ENCODE measurements at regions not wholly inside any gene's neighbourhood (a gene's known extent, or its start where the extent isn't known, plus 50 kb on each side); places are given as distances from the start of the nearest gene placed in this dataset.
A peak's percentile ranks its signal among the peaks of the same experiment; 100 is the strongest.

DNA sequence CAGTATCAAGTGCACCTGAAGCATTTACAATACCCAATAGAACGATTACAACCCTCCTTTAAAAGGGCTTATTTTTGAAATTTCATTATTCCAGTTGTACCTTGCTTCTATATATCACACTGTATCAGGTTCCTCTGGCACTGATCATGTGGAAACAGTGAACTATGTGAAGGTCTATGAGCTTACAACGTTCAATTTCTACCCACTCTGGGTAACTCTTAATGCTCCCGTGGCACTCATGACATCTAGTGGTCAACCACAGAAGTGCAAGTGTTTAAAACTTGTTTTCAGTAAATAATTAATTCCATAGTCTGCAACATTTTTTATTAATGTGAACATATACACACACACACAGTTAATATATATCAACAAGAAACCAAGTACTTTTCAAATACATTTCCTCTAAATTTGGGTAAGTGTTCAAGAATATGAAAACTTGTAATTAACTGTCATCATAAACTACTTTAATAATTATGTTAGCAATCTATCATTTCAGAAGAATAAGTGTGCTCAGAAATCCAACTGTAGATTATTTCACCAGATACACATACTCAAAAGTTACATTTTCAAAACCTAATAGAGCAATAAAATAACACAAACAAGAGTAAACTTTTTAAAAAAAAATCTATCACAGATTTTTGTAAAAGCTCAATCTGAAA, 61.0 kb downstream of the MPP7 start:
- TF ChIP-seq, protein P1, sequence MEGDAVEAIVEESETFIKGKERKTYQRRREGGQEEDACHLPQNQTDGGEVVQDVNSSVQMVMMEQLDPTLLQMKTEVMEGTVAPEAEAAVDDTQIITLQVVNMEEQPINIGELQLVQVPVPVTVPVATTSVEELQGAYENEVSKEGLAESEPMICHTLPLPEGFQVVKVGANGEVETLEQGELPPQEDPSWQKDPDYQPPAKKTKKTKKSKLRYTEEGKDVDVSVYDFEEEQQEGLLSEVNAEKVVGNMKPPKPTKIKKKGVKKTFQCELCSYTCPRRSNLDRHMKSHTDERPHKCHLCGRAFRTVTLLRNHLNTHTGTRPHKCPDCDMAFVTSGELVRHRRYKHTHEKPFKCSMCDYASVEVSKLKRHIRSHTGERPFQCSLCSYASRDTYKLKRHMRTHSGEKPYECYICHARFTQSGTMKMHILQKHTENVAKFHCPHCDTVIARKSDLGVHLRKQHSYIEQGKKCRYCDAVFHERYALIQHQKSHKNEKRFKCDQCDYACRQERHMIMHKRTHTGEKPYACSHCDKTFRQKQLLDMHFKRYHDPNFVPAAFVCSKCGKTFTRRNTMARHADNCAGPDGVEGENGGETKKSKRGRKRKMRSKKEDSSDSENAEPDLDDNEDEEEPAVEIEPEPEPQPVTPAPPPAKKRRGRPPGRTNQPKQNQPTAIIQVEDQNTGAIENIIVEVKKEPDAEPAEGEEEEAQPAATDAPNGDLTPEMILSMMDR (IDR thresholded peaks at IDR 0.05; ENCODE audit: low read depth, low read length, missing input control) = peak; percentile 91
- no peak for TF ChIP-seq TAF1 (conservative IDR thresholded peaks at IDR 0.05)
- TF ChIP-seq, protein P2, sequence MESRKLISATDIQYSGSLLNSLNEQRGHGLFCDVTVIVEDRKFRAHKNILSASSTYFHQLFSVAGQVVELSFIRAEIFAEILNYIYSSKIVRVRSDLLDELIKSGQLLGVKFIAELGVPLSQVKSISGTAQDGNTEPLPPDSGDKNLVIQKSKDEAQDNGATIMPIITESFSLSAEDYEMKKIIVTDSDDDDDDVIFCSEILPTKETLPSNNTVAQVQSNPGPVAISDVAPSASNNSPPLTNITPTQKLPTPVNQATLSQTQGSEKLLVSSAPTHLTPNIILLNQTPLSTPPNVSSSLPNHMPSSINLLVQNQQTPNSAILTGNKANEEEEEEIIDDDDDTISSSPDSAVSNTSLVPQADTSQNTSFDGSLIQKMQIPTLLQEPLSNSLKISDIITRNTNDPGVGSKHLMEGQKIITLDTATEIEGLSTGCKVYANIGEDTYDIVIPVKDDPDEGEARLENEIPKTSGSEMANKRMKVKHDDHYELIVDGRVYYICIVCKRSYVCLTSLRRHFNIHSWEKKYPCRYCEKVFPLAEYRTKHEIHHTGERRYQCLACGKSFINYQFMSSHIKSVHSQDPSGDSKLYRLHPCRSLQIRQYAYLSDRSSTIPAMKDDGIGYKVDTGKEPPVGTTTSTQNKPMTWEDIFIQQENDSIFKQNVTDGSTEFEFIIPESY (IDR thresholded peaks at IDR 0.05) = no peak

All from liver (tissue), 3 donors.